HG03103 (cell line): ENCODE measurements at regions not wholly inside any gene's neighbourhood (a gene's known extent, or its start where the extent isn't known, plus 50 kb on each side); places are given as distances from the start of the nearest gene placed in this dataset.
"Not testable (repeated sequence)": the region's sequence is repeated elsewhere in the genome, so short reads cannot be mapped to it uniquely, and the experiment has no call there.

Source experiments
- ATAC-seq: cut with Tn5 transposase; IDR thresholded peaks from one replicate; pipeline ENCODE4 v1.9.1; 2021; ENCODE audit warnings: low read depth; ENCODE audit not compliant: unreplicated experiment

- ATAC-seq, result no peak
These were observed 269.1 kb downstream of the RAP2B start for GRCh38 chr3:153431076-153431475.

GRCh38 chr3:153437666-153438065, 275.6 kb downstream of the RAP2B start:
- no peak for ATAC-seq

GRCh38 chr3:153438271-153438670, 276.2 kb downstream of the RAP2B start:
- no peak for ATAC-seq

- ATAC-seq, result no peak
These were observed 277.8 kb downstream of the RAP2B start for GRCh38 chr3:153439780-153440179.

- ATAC-seq, result no peak
These were observed 278.3 kb downstream of the RAP2B start for GRCh38 chr3:153440311-153440710.

- no peak for ATAC-seq
These were observed 280.4 kb downstream of the RAP2B start for GRCh38 chr3:153442386-153442785.

- no peak for ATAC-seq
These were observed 280.9 kb downstream of the RAP2B start for GRCh38 chr3:153442799-153443487.

GRCh38 chr3:153443961-153444360, 281.9 kb downstream of the RAP2B start:
- no peak for ATAC-seq

GRCh38 chr3:153445817-153446216, 283.8 kb downstream of the RAP2B start:
- no peak for ATAC-seq

GRCh38 chr3:153448151-153448829, 286.3 kb downstream of the RAP2B start:
- ATAC-seq, result no peak

- no peak for ATAC-seq
These were observed 295.0 kb downstream of the RAP2B start for GRCh38 chr3:153456833-153457545.

GRCh38 chr3:153458881-153459280, 296.9 kb downstream of the RAP2B start:
- no peak for ATAC-seq

GRCh38 chr3:153462545-153462944, 300.5 kb downstream of the RAP2B start:
- ATAC-seq, result no peak

GRCh38 chr3:153463895-153464294, 301.9 kb downstream of the RAP2B start:
- ATAC-seq, result peak; percentile 97

GRCh38 chr3:153469162-153469561, 307.1 kb downstream of the RAP2B start:
- ATAC-seq, result no peak

GRCh38 chr3:153484842-153485241, 322.8 kb downstream of the RAP2B start:
- peak; percentile 60 for ATAC-seq

- ATAC-seq, result no peak
These were observed 333.4 kb downstream of the RAP2B start for GRCh38 chr3:153495422-153495821.

GRCh38 chr3:153502682-153503081, 340.7 kb downstream of the RAP2B start:
- ATAC-seq, result no peak

GRCh38 chr3:153503873-153504272, 341.8 kb downstream of the RAP2B start:
- ATAC-seq, result no peak

GRCh38 chr3:153506205-153506604, 344.2 kb downstream of the RAP2B start:
- ATAC-seq, result not testable (repeated sequence)

- ATAC-seq, result not testable (repeated sequence)
These were observed 344.7 kb downstream of the RAP2B start for GRCh38 chr3:153506686-153507085.

- ATAC-seq, result no peak
These were observed 351.2 kb downstream of the RAP2B start for GRCh38 chr3:153513236-153513635.
